K562 (cell line): ENCODE measurements at regions not wholly inside any gene's neighbourhood (a gene's known extent, or its start where the extent isn't known, plus 50 kb on each side); places are given as distances from the start of the nearest gene placed in this dataset.

Experiments
- EZH2 ChIP-seq: IDR thresholded peaks from 2 replicates; pipeline ENCODE4 v1.6.1; 2012; ENCODE audit warnings: low read depth, mild to moderate bottlenecking, inconsistent platforms, low read length, borderline replicate concordance
- ZNF121 ChIP-seq: sonication (generic); formaldehyde crosslinking; conservative IDR thresholded peaks from 2 replicates; pipeline ENCODE4 v1.8.0; 2022; ENCODE audit warnings: missing genetic modification reagents
- ZNF253 ChIP-seq: fragments of 250-450 bp; sonication (Bioruptor Pico); conservative IDR thresholded peaks from 2 replicates; pipeline ENCODE4 v1.6.1; 2021; ENCODE audit warnings: mild to moderate bottlenecking
- TF ChIP-seq, protein P1 (sequence below): sonication (generic); formaldehyde crosslinking; IDR thresholded peaks from 2 replicates; pipeline ENCODE4 v1.5.0; 2020; ENCODE audit warnings: missing genetic modification reagents

DNA sequence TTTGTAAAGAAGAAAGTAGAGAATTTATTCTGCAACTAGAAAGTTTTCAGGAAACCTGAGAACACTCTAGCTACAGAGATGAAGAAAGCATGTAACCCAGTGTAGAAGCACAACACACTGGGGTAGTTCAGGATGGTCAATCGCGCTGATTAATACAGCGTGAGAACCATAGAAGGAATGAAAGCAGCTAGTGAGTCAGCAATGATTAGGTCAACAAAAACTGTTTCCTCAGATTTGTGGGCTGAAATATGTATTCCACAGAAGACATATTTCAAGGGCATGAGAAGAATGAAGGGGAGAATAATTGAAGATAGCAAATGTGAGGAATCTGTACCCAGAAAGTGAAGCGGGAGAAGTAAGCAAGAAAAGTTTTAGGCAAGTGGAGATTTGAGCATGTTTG, 97.8 kb upstream of the ADGRL2 start:
- TF ChIP-seq ZNF121 = no peak
- TF ChIP-seq, protein P1, sequence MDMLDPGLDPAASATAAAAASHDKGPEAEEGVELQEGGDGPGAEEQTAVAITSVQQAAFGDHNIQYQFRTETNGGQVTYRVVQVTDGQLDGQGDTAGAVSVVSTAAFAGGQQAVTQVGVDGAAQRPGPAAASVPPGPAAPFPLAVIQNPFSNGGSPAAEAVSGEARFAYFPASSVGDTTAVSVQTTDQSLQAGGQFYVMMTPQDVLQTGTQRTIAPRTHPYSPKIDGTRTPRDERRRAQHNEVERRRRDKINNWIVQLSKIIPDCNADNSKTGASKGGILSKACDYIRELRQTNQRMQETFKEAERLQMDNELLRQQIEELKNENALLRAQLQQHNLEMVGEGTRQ (CRISPR knock-in tag) = no peak
- TF ChIP-seq EZH2 = no peak
- TF ChIP-seq ZNF253 (CRISPR knock-in tag) = no peak
